ENCODE measurements at regions not wholly inside any gene's neighbourhood (a gene's known extent, or its start where the extent isn't known, plus 50 kb on each side); places are given as distances from the start of the nearest gene placed in this dataset.

- no peaks in the 10 kb centered on the region for H3K27me3 ChIP-seq
- TF ChIP-seq CTCF (IDR thresholded peaks at IDR 0.05): no peak
- no peak for TF ChIP-seq EP300 (IDR thresholded peaks at IDR 0.05)
- H3K9me3 ChIP-seq: no peaks in the 10 kb centered on the region
- no peaks in the 10 kb centered on the region for H3K4me1 ChIP-seq
- 81% methylated on average over 3 of the region's 3 CpGs for WGBS
- H3K4me3 ChIP-seq: no peak overlapping the region
- DNase-seq (ENCODE audit: low spot score in 2 of 2): no peak
- no peaks in the 10 kb centered on the region for H3K36me3 ChIP-seq
- H3K27ac ChIP-seq: no peak overlapping the region
Measured at GRCh38 chr5:109605207-109605730, 84.5 kb upstream of the MAN2A1 start.

DNA sequence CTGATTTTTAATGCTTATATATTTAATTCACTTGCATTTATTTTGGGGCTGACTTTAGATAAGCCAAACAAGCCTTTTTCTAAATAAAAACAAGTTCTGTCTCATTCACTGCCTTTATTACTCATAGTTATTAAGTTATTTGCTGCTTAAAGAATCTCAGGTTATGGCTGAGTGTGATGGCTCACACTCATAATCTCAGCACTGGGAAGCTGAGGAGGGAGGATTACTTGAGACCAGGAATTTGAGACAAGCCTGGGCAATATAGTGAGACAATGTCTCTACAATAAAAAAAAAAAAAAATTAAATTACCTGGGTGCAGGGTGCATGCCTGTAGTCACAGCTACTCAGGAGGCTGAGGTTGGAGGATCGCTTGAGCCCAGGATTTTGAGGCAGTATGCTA lies 85.0 kb upstream of the MAN2A1 start:
- no peak for TF ChIP-seq CTCF (IDR thresholded peaks at IDR 0.05)
- no peaks in the 10 kb centered on the region for H3K27me3 ChIP-seq
- no peaks in the 10 kb centered on the region for H3K36me3 ChIP-seq
- H3K4me3 ChIP-seq: no peak overlapping the region
- no peaks in the 10 kb centered on the region for H3K9me3 ChIP-seq
- WGBS: 93% methylated on average over 1 of the region's 1 CpG
- H3K4me1 ChIP-seq: no peaks in the 10 kb centered on the region
- no peak for DNase-seq (ENCODE audit: low spot score in 2 of 2)
- no peak overlapping the region for H3K27ac ChIP-seq

DNA sequence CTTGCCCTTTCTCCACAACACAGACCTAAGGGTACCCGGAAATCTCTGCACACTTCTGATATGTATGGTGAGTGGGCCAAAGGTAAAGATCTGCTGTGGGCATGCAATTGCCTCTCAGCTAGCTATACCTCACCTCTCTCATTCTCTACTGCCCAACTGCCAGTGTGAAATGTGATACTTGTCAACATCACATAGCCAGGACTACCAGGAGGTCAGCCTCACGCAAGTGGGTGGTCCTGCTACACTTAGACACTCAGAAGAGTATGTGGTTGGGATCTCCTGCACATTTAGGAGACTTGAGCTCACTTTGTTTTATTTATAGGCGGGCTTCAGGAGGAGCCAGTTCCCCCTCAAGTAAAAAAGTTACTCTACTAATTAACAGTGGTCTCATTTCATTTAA lies 88.0 kb upstream of the MAN2A1 start:
- Histone ChIP-seq H3K27me3 (no peaks in the 10 kb centered on the region), H3K4me3 (no peak overlapping the region), H3K4me1 (no peaks in the 10 kb centered on the region), H3K27ac (no peak overlapping the region), H3K9me3 (no peaks in the 10 kb centered on the region), H3K36me3 (no peaks in the 10 kb centered on the region)
- 92% methylated on average over 3 of the region's 3 CpGs for WGBS
- DNase-seq (ENCODE audit: low spot score in 2 of 2): no peak
- no peak for TF ChIP-seq EP300 (IDR thresholded peaks at IDR 0.05)
- no peak for TF ChIP-seq CTCF (IDR thresholded peaks at IDR 0.05)
- TF ChIP-seq POLR2AphosphoS5 (IDR thresholded peaks at IDR 0.05): no peak
- no peak for TF ChIP-seq POLR2A (IDR thresholded peaks at IDR 0.05)

DNA sequence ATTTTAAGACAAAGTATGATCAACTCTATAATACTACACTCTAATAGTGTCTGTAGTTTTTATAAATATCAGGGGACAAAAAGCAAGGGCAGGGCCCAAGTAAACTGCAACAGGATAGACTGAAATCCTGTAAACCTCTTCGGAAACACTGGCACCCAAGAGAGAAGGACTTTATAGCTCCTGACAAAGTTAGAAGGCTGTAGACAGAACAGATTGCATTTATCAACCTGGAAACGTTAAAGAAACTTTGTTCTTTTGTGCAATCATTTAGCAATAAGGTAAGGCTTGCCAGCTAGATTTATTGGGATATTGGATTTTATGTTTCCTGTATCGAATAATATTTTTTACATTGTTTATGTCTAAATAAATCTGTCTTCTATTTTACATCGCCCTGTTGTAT lies 91.8 kb upstream of the MAN2A1 start:
- TF ChIP-seq CTCF (IDR thresholded peaks at IDR 0.05): no peak
- no peak for TF ChIP-seq EP300 (IDR thresholded peaks at IDR 0.05)
- TF ChIP-seq POLR2A (IDR thresholded peaks at IDR 0.05): no peak
- no peak for TF ChIP-seq POLR2AphosphoS5 (IDR thresholded peaks at IDR 0.05)

GRCh38 chr5:109594217-109594616 lies 95.5 kb upstream of the MAN2A1 start:
- WGBS: 72% methylated on average over 3 of the region's 3 CpGs
- Histone ChIP-seq H3K4me3 (no peak overlapping the region), H3K27me3 (no peaks in the 10 kb centered on the region), H3K36me3 (no peaks in the 10 kb centered on the region), H3K9me3 (no peaks in the 10 kb centered on the region), H3K4me1 (no peaks in the 10 kb centered on the region), H3K27ac (no peak overlapping the region)
- TF ChIP-seq POLR2A (IDR thresholded peaks at IDR 0.05) (no peak), POLR2AphosphoS5 (IDR thresholded peaks at IDR 0.05) (no peak), CTCF (IDR thresholded peaks at IDR 0.05) (no peak), EP300 (IDR thresholded peaks at IDR 0.05) (no peak)
- DNase-seq (ENCODE audit: low spot score in 2 of 2): no peak

More for the DNA sequence above, 91.8 kb upstream of the MAN2A1 start:
- 67% methylated on average over 4 of the region's 4 CpGs for WGBS
- no peaks in the 10 kb centered on the region for H3K4me1 ChIP-seq
- no peaks in the 10 kb centered on the region for H3K9me3 ChIP-seq
- DNase-seq (ENCODE audit: low spot score in 2 of 2): no peak
- H3K4me3 ChIP-seq: no peak overlapping the region
- H3K36me3 ChIP-seq: no peaks in the 10 kb centered on the region
- no peak overlapping the region for H3K27ac ChIP-seq
- H3K27me3 ChIP-seq: no peaks in the 10 kb centered on the region

All from suprapubic skin (tissue), 4 donors.